ENCODE measurements at regions not wholly inside any gene's neighbourhood (a gene's known extent, or its start where the extent isn't known, plus 50 kb on each side); places are given as distances from the start of the nearest gene placed in this dataset.

GRCh38 chr6:15114061-15114460 is 131.8 kb upstream of the JARID2 start (continued):
- no peak for TF ChIP-seq ZHX1 (CRISPR knock-in tag; IDR thresholded peaks at IDR 0.05; ENCODE audit: low read depth)
- TF ChIP-seq SP5 (CRISPR knock-in tag; IDR thresholded peaks at IDR 0.05; ENCODE audit: borderline replicate concordance, low read depth) = no peak
- TF ChIP-seq BCL3 (CRISPR knock-in tag; IDR thresholded peaks at IDR 0.05) = no peak
- no peak for TF ChIP-seq ZBTB3 (CRISPR knock-in tag; IDR thresholded peaks at IDR 0.05; ENCODE audit: borderline replicate concordance, low read depth)
- no peak for TF ChIP-seq ZBTB7A (CRISPR knock-in tag; IDR thresholded peaks at IDR 0.05)

- intact Hi-C loops (cut with micrococcal nuclease; ENCODE audit: unreplicated experiment) (no loop called here), in situ Hi-C loops (cut with HindIII; ENCODE audit: extremely low pct_ligation_motif_present, low pct_unique_long_range_greater_than_20kb) (no loop called here)
- no peaks in the 10 kb centered on the region for H3K36me3 ChIP-seq (replicated peaks in 1 of 2; ENCODE audit: control insufficient read depth in 1 of 2, insufficient read depth in 2 of 2, low read length in 2 of 2)
- DNase-seq (ENCODE audit: low spot score) (no peak), FAIRE-seq (no peak), ATAC-seq (no peak)
- no peak overlapping the region for H3K4me2 ChIP-seq (ENCODE audit: low read depth, low read length)
- 48% methylated on average over 8 of the region's 8 CpGs for WGBS (ENCODE audit: low lambda C conversion rate)
- no peak overlapping the region for H2AFZ ChIP-seq (ENCODE audit: low read length)
- CTCF ChIA-PET (ENCODE audit: low intra/inter-chr PET ratio, low total read pairs) = no interaction called here
- H4K20me1 ChIP-seq (ENCODE audit: insufficient read depth, low read length) = 0 out of 2 replicates have a peak, but pooled peaks cover 3% of the 10 kb centered on the region
- H3K27ac ChIP-seq (ENCODE audit: extremely low read length, insufficient read depth, low read length) = no peak overlapping the region
- H3K27me3 ChIP-seq (ENCODE audit: control insufficient read depth in 1 of 2, insufficient read depth in 2 of 2, low read length in 2 of 2) = no peaks in the 10 kb centered on the region
- H3K9me3 ChIP-seq (ENCODE audit: low read length) = no peaks in the 10 kb centered on the region
- POLR2A ChIA-PET = no interaction called here
- no peak overlapping the region for H3K4me3 ChIP-seq (replicated peaks in 1 of 3; ENCODE audit: insufficient read depth in 1 of 3, low read depth in 2 of 3, low read length in 3 of 3)
- H3K9ac ChIP-seq (ENCODE audit: insufficient read depth, low read depth, low read length) = no peak overlapping the region
- no peaks in the 10 kb centered on the region for H3K79me2 ChIP-seq (ENCODE audit: insufficient read depth, low read length)
- no peaks in the 10 kb centered on the region for H3K4me1 ChIP-seq (ENCODE audit: insufficient read depth, low read length)
- no TSS peak for BruUV-seq (replicated peaks)
- TF ChIP-seq ARID3A (IDR thresholded peaks at IDR 0.05; ENCODE audit: low read depth, low read length) (no peak), AGO2 (optimal IDR thresholded peaks at IDR 0.05; ENCODE audit: low read depth, low read length) (no peak), SOX5 (CRISPR knock-in tag; IDR thresholded peaks at IDR 0.05; ENCODE audit: borderline replicate concordance) (no peak), ZMYM4 (CRISPR knock-in tag; IDR thresholded peaks at IDR 0.05) (no peak), SIN3B (IDR thresholded peaks at IDR 0.05; ENCODE audit: low read length) (no peak), SMAD9 (CRISPR knock-in tag; IDR thresholded peaks at IDR 0.05) (no peak), HDAC2 (CRISPR knock-in tag; IDR thresholded peaks at IDR 0.05) (no peak), ZNF276 (CRISPR knock-in tag; IDR thresholded peaks at IDR 0.05; ENCODE audit: low read depth) (no peak), ZNF530 (CRISPR knock-in tag; IDR thresholded peaks at IDR 0.05; ENCODE audit: low read depth) (no peak), ZZZ3 (CRISPR knock-in tag; IDR thresholded peaks at IDR 0.05; ENCODE audit: borderline replicate concordance) (no peak), RFX1 (IDR thresholded peaks at IDR 0.05) (no peak), NFKB2 (CRISPR knock-in tag; IDR thresholded peaks at IDR 0.05; ENCODE audit: borderline replicate concordance) (no peak), AKAP8 (CRISPR knock-in tag; IDR thresholded peaks at IDR 0.05) (no peak), ZBTB7B (CRISPR knock-in tag; IDR thresholded peaks at IDR 0.05) (no peak)
Observed at GRCh38 chr6:15116889-15117288, 129.0 kb upstream of the JARID2 start.

Data from HepG2 (cell line).